NOMO-1 (cell line): ENCODE measurements at regions not wholly inside any gene's neighbourhood (a gene's known extent, or its start where the extent isn't known, plus 50 kb on each side); places are given as distances from the start of the nearest gene placed in this dataset.
"Not testable (repeated sequence)": the region's sequence is repeated elsewhere in the genome, so short reads cannot be mapped to it uniquely, and the experiment has no call there.

ENCODE experiments used
- DNase-seq, 2 experiments: peaks; one replicate each; lab custom pipeline; 2025; ENCODE audit not compliant: unreplicated experiment in 2 of 2; lab: John Stamatoyannopoulos, UW

- DNase-seq = no peak
These were observed 1565.1 kb downstream of the SI start for GRCh38 chr3:163513149-163513657.

- DNase-seq = no peak
These were observed 1570.1 kb downstream of the SI start for GRCh38 chr3:163508206-163508605.

- DNase-seq = no peak
These were observed 1573.3 kb downstream of the SI start for GRCh38 chr3:163504974-163505373.

GRCh38 chr3:163499736-163500219 lies 1578.5 kb downstream of the SI start:
- DNase-seq = not testable (repeated sequence)

GRCh38 chr3:163498842-163499735 lies 1579.2 kb downstream of the SI start:
- not testable (repeated sequence) for DNase-seq

GRCh38 chr3:163491714-163492113 lies 1586.6 kb downstream of the SI start:
- no peak for DNase-seq

GRCh38 chr3:163490119-163490518 lies 1588.2 kb downstream of the SI start:
- peak in 1 of 2 experiments; percentile 45 for DNase-seq

GRCh38 chr3:163482695-163483094 lies 1595.6 kb downstream of the SI start:
- no peak for DNase-seq

- DNase-seq = no peak
These were observed 1596.6 kb downstream of the SI start for GRCh38 chr3:163481738-163482137.

- DNase-seq = no peak
These were observed 1602.1 kb downstream of the SI start for GRCh38 chr3:163476179-163476578.

- no peak for DNase-seq
These were observed 1603.5 kb downstream of the SI start for GRCh38 chr3:163474766-163475165.

GRCh38 chr3:163468531-163469335 lies 1609.6 kb downstream of the SI start:
- no peak for DNase-seq

GRCh38 chr3:163462446-163462845 lies 1615.8 kb downstream of the SI start:
- DNase-seq = no peak

- no peak for DNase-seq
These were observed 1627.6 kb downstream of the SI start for GRCh38 chr3:163450698-163451097.

GRCh38 chr3:163438760-163439159 lies 1639.5 kb downstream of the SI start:
- no peak for DNase-seq

GRCh38 chr3:163422671-163423070 lies 1655.6 kb downstream of the SI start:
- DNase-seq = no peak

- DNase-seq = no peak
These were observed 1686.7 kb downstream of the SI start for GRCh38 chr3:163391407-163392181.

- no peak for DNase-seq
These were observed 1693.9 kb downstream of the SI start for GRCh38 chr3:163384383-163384782.

GRCh38 chr3:163382183-163382582 lies 1696.1 kb downstream of the SI start:
- DNase-seq = no peak

GRCh38 chr3:163368168-163368567 lies 1710.1 kb downstream of the SI start:
- DNase-seq = no peak

- DNase-seq = no peak
These were observed 1713.6 kb downstream of the SI start for GRCh38 chr3:163364717-163365116.
